Vagina (tissue), 2 donors: ENCODE measurements at regions not wholly inside any gene's neighbourhood (a gene's known extent, or its start where the extent isn't known, plus 50 kb on each side); places are given as distances from the start of the nearest gene placed in this dataset.

ENCODE experiments used
- POLR2A ChIP-seq, 2 donors: fragments of 450-650 bp; IDR thresholded peaks; one replicate each; pipeline ENCODE4 v1.6.1; 2017; ENCODE audit warnings: antibody characterized with exemption in 2 of 2, mild to moderate bottlenecking in 2 of 2, moderate library complexity in 2 of 2
- TF ChIP-seq, protein P1 (sequence below), 3 experiments: fragments of 450-650 bp in 2 of 3; fragments of 200-600 bp in 1 of 3; sonication (generic) in 1 of 3; IDR thresholded peaks; one replicate each; pipeline ENCODE4 v1.5.1; 2017 to 2019; ENCODE audit warnings: antibody characterized with exemption in 3 of 3, mild to moderate bottlenecking in 2 of 3, moderate library complexity in 2 of 3

- TF ChIP-seq, protein P1, sequence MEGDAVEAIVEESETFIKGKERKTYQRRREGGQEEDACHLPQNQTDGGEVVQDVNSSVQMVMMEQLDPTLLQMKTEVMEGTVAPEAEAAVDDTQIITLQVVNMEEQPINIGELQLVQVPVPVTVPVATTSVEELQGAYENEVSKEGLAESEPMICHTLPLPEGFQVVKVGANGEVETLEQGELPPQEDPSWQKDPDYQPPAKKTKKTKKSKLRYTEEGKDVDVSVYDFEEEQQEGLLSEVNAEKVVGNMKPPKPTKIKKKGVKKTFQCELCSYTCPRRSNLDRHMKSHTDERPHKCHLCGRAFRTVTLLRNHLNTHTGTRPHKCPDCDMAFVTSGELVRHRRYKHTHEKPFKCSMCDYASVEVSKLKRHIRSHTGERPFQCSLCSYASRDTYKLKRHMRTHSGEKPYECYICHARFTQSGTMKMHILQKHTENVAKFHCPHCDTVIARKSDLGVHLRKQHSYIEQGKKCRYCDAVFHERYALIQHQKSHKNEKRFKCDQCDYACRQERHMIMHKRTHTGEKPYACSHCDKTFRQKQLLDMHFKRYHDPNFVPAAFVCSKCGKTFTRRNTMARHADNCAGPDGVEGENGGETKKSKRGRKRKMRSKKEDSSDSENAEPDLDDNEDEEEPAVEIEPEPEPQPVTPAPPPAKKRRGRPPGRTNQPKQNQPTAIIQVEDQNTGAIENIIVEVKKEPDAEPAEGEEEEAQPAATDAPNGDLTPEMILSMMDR (IDR thresholded peaks at IDR 0.05) = no peak
- TF ChIP-seq POLR2A (IDR thresholded peaks at IDR 0.05) = no peak
These were observed 153.4 kb downstream of the BRMS1L start for GRCh38 chr14:35979531-35979930.
